ENCODE measurements at regions not wholly inside any gene's neighbourhood (a gene's known extent, or its start where the extent isn't known, plus 50 kb on each side); places are given as distances from the start of the nearest gene placed in this dataset.
A peak's percentile ranks its signal among the peaks of the same experiment; 100 is the strongest.

GRCh38 chr7:155914341-155914740 lies 102.1 kb upstream of the SHH start:
- TF ChIP-seq CTCF (IDR thresholded peaks at IDR 0.05): no peak
- H3K27ac ChIP-seq: no peak overlapping the region
- peaks cover 0 to 2% of the 10 kb centered on the region in 2 donors for H3K4me1 ChIP-seq
- H3K4me3 ChIP-seq: no peak overlapping the region
- intact Hi-C loops (cut with DNase I): no loop called here
- H3K36me3 ChIP-seq: no peaks in the 10 kb centered on the region
- no peaks in the 10 kb centered on the region for H3K27me3 ChIP-seq
- ATAC-seq: no peak
- H3K9me3 ChIP-seq: peaks cover 0 to 16% of the 10 kb centered on the region in 2 donors
- DNase-seq: no peak

GRCh38 chr7:155913719-155914118 lies 101.5 kb upstream of the SHH start:
- Histone ChIP-seq H3K9me3 (peaks cover 0 to 16% of the 10 kb centered on the region in 2 donors), H3K4me1 (no peaks in the 10 kb centered on the region), H3K4me3 (no peak overlapping the region), H3K27ac (no peak overlapping the region), H3K27me3 (no peaks in the 10 kb centered on the region), H3K36me3 (no peaks in the 10 kb centered on the region)
- DNase-seq: no peak
- intact Hi-C loops (cut with DNase I): no loop called here
- TF ChIP-seq CTCF (IDR thresholded peaks at IDR 0.05): no peak
- no peak for ATAC-seq

- TF ChIP-seq CTCF (IDR thresholded peaks at IDR 0.05): no peak
- DNase-seq (peak in 2 of 4 donors; percentile 14 to 38), ATAC-seq (no peak)
- intact Hi-C loops (cut with DNase I): no loop called here
- no peaks in the 10 kb centered on the region for H3K27me3 ChIP-seq
- H3K36me3 ChIP-seq: no peaks in the 10 kb centered on the region
- H3K4me1 ChIP-seq: no peaks in the 10 kb centered on the region
- peaks cover 0 to 16% of the 10 kb centered on the region in 2 donors for H3K9me3 ChIP-seq
- no peak overlapping the region for H3K27ac ChIP-seq
- no peak overlapping the region for H3K4me3 ChIP-seq
These were observed 101.0 kb upstream of the SHH start for GRCh38 chr7:155913291-155913690.

GRCh38 chr7:155911471-155912105 lies 99.3 kb upstream of the SHH start:
- intact Hi-C loops (cut with DNase I): no loop called here
- Histone ChIP-seq H3K36me3 (no peaks in the 10 kb centered on the region), H3K27me3 (no peaks in the 10 kb centered on the region), H3K4me1 (no peaks in the 10 kb centered on the region), H3K4me3 (no peak overlapping the region), H3K27ac (no peak overlapping the region), H3K9me3 (peaks cover 0 to 16% of the 10 kb centered on the region in 2 donors)
- TF ChIP-seq CTCF (IDR thresholded peaks at IDR 0.05): no peak
- ATAC-seq: no peak
- no peak for DNase-seq

GRCh38 chr7:155908385-155908784 lies 96.1 kb upstream of the SHH start:
- Histone ChIP-seq H3K9me3 (peaks cover 0 to 16% of the 10 kb centered on the region in 2 donors), H3K36me3 (no peaks in the 10 kb centered on the region), H3K27ac (no peak overlapping the region), H3K4me3 (no peak overlapping the region), H3K27me3 (no peaks in the 10 kb centered on the region), H3K4me1 (no peaks in the 10 kb centered on the region)
- DNase-seq (no peak), ATAC-seq (no peak)
- intact Hi-C loops (cut with DNase I): no loop called here
- no peak for TF ChIP-seq CTCF (IDR thresholded peaks at IDR 0.05)

All from left lung (tissue), 4 donors.